NT2/D1 (cell line): ENCODE measurements at regions not wholly inside any gene's neighbourhood (a gene's known extent, or its start where the extent isn't known, plus 50 kb on each side); places are given as distances from the start of the nearest gene placed in this dataset.

Experiments
- SUZ12 ChIP-seq: IDR thresholded peaks from 2 replicates; pipeline ENCODE4 v1.6.1; 2011; ENCODE audit not compliant: insufficient read length, insufficient read depth; ENCODE audit errors: extremely low read depth
- ZNF274 ChIP-seq: IDR thresholded peaks from 2 replicates; pipeline ENCODE4 v1.6.1; 2011; ENCODE audit warnings: mild to moderate bottlenecking, low read depth, low read length

- TF ChIP-seq ZNF274 (no peak), SUZ12 (no peak)
Measured at GRCh38 chr10:80753612-80754011, 215.9 kb downstream of the SH2D4B start.
